Mammary epithelial cell (primary cell): ENCODE measurements at regions not wholly inside any gene's neighbourhood (a gene's known extent, or its start where the extent isn't known, plus 50 kb on each side); places are given as distances from the start of the nearest gene placed in this dataset.

ENCODE experiments used
- EZH2 ChIP-seq: IDR thresholded peaks from 2 replicates; pipeline ENCODE4 v1.6.1; 2012; ENCODE audit warnings: low read length, inconsistent platforms, borderline replicate concordance
- TF ChIP-seq, protein P1 (sequence below), 2 donors: IDR thresholded peaks in 1 of 2; conservative IDR thresholded peaks in 1 of 2; 2 replicates each; pipeline ENCODE4 v1.5.1; 2011 to 2012; ENCODE audit warnings: inconsistent platforms in 2 of 2, low read length in 2 of 2, mild to moderate bottlenecking in 2 of 2, control low read depth in 1 of 2, low read depth in 1 of 2; ENCODE audit not compliant: insufficient read depth in 1 of 2; ENCODE audit errors: extremely low read depth in 1 of 2

DNA sequence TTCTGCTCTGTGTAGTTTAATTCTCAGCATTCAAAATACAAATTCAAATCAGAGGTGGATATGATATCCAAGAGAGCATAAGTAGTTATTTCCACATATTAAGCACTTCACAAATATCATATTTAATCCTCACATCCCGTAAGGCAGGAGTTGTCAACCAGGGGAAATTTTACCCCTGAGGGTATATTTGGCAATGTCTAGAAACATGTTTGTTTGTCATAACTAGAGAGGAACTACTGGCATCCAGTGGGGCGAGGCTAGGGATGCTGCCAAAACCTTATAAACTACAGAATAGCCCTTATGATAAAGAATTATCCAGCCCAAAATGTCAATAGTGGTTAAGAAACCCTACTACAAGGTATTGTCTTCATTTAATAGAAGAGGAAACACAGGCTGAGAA is 619.4 kb downstream of the SLCO4C1 start:
- TF ChIP-seq, protein P1, sequence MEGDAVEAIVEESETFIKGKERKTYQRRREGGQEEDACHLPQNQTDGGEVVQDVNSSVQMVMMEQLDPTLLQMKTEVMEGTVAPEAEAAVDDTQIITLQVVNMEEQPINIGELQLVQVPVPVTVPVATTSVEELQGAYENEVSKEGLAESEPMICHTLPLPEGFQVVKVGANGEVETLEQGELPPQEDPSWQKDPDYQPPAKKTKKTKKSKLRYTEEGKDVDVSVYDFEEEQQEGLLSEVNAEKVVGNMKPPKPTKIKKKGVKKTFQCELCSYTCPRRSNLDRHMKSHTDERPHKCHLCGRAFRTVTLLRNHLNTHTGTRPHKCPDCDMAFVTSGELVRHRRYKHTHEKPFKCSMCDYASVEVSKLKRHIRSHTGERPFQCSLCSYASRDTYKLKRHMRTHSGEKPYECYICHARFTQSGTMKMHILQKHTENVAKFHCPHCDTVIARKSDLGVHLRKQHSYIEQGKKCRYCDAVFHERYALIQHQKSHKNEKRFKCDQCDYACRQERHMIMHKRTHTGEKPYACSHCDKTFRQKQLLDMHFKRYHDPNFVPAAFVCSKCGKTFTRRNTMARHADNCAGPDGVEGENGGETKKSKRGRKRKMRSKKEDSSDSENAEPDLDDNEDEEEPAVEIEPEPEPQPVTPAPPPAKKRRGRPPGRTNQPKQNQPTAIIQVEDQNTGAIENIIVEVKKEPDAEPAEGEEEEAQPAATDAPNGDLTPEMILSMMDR (conservative IDR thresholded peaks at IDR 0.05 in 1 of 2, IDR thresholded peaks at IDR 0.05 in 1 of 2; ENCODE audit: extremely low read depth in 1 of 2, insufficient read depth in 1 of 2, low read depth in 1 of 2, low read length in 2 of 2), result no peak
- TF ChIP-seq EZH2, result no peak
